NCI-H2107 treated with DMSO at 0.1 percent for 48 hours (cell line): ENCODE measurements at regions not wholly inside any gene's neighbourhood (a gene's known extent, or its start where the extent isn't known, plus 50 kb on each side); places are given as distances from the start of the nearest gene placed in this dataset.
"Not testable (repeated sequence)": the region's sequence is repeated elsewhere in the genome, so short reads cannot be mapped to it uniquely, and the experiment has no call there.

Experiments used
- DNase-seq: peaks from one replicate; lab custom pipeline; 2025; ENCODE audit not compliant: unreplicated experiment; lab: John Stamatoyannopoulos, UW

DNA sequence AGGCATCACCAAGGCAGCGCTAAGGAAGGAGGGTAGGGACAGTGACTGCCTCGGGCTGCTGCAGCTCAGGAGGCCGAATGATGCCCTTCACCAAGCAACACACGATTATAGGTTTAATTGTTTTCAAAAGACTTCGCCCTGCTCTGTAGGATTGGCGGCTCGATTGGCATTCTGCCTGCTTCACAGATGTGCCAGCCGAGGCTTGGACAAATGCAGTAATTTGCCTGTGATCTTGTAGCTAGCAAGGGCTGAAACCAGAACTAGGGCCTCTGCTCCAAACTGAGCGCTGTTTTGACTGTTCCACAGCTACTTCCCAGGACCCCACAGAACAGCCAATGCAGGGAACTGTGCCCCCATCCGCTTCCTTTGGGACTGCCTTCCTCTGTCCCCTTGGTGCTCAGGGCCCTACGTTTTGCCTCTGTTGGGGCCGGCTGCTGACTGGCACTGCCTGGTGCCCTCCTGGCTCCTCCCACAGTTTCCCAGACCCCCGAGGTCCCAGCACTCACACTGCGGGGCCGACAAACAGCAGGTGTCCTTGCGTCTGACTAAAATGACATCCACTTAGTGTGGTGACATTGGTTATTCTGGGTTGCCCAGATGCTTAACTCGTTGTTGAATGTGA is 62.6 kb upstream of the EN2 start:
- DNase-seq: no peak

DNA sequence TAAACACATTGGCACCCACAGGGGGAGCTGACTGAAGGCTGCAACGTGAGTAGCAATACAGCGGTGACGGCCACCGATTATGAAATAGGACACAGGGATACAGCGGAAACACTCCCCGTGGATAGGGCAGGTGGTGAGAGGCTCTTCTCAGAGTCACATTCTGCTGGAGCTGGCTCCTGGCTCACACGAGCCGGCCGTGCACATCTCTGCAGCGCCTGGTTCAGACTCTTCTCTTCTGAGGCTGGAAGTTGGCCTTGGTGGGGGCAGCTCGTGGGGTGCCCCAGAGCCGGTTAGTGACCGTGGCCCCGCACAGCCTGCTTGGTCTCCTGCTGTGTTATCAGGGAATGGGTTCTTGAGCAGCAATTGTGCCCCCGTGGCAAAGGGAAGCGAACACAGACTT is 61.3 kb upstream of the EN2 start:
- peak; percentile 35 for DNase-seq

DNA sequence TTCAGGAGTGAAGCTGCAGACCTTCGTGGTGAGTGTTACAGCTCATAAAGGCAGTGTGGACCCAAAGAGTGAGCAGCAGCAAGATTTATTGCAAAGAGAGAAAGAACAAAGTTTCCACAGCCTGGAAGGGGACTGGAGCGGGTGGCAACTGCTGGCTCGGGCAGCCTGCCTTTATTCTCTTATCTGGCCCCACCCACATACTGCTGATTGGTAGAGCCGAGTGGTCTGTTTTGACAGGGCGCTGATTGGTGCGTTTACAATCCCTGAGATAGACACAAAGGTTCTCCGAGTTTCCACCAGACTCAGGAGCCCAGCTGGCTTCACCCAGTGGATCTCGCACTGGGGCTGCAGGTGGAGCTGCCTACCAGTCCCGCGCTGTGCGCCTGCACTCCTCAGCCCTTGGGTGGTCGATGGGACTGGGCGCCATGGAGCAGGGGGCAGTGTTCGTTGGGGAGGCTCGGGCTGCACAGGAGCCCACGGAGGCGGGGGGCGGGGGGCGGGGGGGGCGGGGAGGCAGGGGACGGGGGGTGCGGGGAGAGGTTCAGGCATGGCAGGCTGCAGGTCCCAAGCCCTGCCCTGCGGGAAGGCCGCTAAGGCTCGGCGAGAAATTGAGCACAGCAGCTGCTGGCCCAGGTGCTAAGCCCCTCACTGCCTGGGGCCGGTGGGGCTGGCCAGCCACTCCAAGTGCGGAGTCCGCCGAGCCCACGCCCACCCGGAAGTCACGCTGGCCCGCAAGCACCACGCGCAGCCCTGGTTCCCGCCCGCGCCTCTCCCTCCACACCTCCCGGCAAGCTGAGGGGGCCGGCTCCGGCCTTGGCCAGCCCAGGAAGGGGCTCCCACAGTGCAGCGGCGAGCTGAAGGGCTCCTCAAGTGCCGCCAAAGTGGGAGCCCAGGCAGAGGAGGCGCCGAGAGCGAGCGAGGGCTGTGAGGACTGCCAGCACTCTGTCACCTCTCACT is 59.9 kb upstream of the EN2 start:
- not testable (repeated sequence) for DNase-seq

DNA sequence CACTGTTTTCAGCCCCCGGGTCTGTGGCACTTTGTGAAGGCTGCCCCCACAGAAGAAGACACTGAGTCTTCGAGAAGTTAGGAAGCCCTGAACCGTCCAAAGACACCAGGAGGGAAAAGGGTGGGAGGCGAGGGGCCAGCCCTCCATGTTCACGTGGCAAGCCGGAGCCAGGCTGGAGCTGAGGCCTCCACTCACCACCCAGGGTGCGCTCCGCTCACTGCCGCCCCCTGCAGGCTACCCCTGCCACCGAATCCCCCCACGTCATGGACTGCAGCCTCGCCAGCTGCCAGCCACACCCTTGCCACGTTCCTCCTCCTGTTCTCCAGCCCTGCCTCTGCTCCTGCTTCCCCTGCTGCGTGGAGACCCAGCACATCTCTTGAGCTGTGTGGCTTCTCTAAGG is 59.0 kb upstream of the EN2 start:
- no peak for DNase-seq

DNA sequence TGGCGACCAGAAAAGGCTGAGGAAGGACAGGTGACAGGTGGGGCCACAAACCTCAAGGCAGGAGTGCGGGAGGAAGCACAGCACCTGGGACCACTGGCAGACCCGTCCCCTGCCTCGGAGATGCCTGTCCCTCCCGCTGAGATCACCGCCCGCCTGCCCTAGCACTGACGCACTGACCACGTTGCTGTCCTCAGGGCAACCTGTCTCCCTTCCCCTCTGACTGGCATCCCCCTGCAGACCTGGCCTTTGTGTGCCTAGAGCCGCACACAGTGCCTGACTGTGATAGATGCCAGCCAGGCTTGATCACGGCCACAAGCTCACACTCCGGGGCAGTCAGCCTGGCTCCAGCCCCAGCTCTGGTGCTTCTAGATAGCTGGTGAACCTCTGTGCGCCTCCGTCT is 58.4 kb upstream of the EN2 start:
- no peak for DNase-seq

DNA sequence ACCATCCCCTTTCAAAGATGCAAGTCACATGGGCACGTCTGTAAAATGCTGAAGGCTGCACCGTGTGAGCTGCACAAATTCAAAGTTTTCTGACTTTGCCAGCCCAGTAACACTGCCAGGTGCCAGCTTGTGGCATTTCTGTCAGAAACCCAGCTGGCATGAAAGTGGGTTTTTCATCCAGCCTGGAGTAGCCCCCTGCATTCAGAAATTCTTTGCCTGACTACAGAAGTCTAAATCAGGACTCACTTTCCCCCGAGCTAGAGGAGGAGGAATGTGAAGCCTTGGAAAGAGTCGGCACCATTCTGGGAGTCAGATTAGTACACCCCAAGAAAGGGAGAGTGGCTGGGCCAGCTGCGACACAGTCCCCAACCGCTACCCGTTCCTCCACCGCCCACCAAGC is 56.7 kb upstream of the EN2 start:
- DNase-seq: no peak

DNA sequence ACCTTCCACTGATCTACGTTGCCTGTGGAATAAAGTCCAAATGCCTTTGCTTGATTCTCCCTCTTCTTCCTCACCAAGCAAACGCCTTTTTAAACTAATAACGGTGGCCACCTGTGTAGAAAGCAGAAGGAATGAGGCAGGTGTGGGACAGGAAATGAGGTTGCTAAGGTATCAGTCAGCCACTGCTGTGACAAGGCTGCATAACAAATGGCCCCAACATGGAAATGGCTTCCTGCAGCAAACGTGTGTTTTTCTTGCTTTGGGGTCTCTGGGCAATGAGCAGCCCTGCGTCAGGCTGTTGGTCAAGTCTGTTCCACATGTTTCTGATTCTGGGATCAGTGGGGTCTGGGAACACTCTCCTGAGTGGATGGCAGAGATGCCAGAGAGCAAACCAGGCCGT is 56.0 kb upstream of the EN2 start:
- DNase-seq: no peak

DNA sequence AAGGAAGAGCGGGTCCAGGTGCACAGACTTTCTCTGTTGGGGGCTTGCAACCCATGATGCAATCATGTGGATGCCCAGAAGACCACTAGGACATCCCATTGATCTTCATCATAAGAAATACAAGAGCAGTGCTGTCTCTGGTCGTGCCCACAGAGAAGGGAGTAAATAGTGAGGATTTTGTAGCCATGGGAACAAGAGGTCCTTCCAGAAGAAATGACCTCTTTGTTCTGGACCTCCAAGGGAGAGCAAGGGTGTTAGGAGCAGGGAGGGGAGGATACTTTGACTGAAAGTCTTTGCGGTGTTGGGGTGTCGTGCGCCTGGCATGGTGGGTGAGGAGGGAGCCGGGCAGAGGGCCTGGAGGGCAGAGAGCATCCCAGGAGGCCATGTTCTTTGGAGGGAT is 55.0 kb upstream of the EN2 start:
- DNase-seq: no peak

DNA sequence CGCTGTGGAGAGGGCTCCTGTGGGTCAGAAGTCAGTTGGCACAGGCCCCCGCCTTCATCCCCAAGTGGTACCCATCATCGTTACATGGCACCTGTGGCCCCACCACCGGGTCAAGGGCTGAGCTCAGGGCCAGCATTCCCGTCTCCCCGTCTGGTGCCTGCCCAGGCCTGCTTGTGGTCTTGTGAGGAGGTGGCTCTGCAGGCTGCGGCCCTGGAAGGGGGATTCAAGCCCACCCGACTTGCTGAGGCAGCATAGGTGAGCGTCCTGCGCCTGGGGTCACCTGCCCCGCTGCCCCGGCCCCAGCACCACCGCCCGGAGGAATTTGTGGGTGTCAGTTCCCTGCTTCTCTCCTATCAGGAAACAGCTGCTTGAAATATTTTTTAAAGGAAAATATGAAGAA is 53.0 kb upstream of the EN2 start:
- DNase-seq: no peak

DNA sequence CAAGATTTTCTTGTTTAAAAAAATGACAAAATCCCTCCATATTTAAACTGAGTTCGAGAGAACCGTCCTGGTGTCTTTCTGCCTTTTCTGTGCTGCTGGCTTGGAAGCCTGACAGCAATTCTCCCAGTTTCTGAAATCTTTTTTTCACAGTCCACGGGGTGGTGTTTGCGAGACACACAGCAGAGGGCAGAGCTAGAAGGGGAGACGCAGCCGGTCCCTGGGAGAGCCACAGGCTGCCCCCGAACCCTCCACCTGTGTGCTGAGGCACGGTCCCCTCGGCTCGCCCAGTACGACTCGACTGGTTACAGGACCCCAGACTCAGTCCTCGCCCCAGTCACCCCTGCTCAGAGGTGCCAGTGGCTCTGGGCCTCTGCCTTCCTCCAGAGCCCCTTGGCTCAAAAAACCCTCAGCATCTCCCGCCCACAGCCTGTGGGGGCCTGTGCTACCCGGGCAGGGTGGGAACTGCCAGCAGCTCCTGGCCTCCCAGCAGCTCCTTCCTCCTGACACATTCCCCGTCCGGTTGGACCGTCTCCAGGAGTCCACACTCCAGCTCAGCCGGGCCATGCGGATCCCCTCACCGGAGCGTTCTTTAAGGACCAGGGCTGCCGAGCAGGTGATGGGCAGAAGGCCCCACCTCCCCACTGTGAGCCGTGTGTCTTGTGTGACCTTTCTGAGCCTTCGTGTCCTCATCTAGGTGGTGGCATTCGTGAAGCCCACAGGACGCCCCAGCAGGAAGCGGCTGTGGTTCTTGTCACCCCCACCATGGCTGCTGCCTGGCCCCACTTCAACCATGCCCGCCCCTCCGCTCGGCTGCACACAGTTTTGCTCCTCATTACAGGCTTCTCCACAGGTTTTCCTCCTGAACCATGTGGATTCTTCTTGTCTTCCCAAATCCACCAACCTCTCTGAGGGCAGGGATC is 52.3 kb upstream of the EN2 start:
- DNase-seq: no peak

DNA sequence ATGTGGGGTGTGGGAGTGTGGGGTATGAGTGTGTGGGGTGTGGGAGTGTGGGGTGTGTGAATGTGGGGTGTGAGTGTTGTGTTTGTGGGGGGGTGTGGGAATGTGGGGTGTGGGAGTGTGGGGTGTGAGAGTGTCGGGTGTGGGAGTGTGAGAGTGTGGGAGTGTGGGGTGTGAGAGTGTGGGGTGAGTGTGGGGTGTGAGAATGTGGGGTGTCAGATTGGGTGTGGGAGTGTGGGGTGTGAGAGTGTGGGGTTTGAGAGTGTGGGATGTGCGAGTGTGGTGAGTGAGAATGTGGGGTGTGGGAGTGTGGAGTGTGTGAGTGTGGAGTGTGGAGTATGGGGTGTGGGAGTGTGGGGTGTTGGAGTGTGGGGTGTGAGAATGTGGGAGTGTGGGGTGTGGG is 50.1 kb upstream of the EN2 start:
- DNase-seq: no peak
